Ishikawa (cell line): ENCODE measurements at regions not wholly inside any gene's neighbourhood (a gene's known extent, or its start where the extent isn't known, plus 50 kb on each side); places are given as distances from the start of the nearest gene placed in this dataset.
A peak's percentile ranks its signal among the peaks of the same experiment; 100 is the strongest.

Experiments used
- CEBPB ChIP-seq: IDR thresholded peaks from 2 replicates; pipeline ENCODE4 v1.6.1; 2012
- CREB1 ChIP-seq: IDR thresholded peaks from 2 replicates; pipeline ENCODE4 v1.6.1; 2012; ENCODE audit warnings: low read depth
- EGR1 ChIP-seq: IDR thresholded peaks from 2 replicates; pipeline ENCODE4 v1.6.1; 2012
- EP300 ChIP-seq: IDR thresholded peaks from 2 replicates; pipeline ENCODE4 v1.6.1; 2012; ENCODE audit warnings: borderline replicate concordance
- FOXM1 ChIP-seq: IDR thresholded peaks from 2 replicates; pipeline ENCODE4 v1.6.1; 2012; ENCODE audit warnings: low read depth, borderline replicate concordance
- MAX ChIP-seq: IDR thresholded peaks from 2 replicates; pipeline ENCODE4 v1.6.1; 2012
- NFIC ChIP-seq: IDR thresholded peaks from 2 replicates; pipeline ENCODE4 v1.6.1; 2012
- RAD21 ChIP-seq: IDR thresholded peaks from 2 replicates; pipeline ENCODE4 v1.6.1; 2012; ENCODE audit warnings: low read depth
- REST ChIP-seq: IDR thresholded peaks from 2 replicates; pipeline ENCODE4 v1.6.1; 2012; ENCODE audit warnings: low read depth, mild to moderate bottlenecking
- TAF1 ChIP-seq: IDR thresholded peaks from 2 replicates; pipeline ENCODE4 v1.6.1; 2012; ENCODE audit warnings: low read depth, mild to moderate bottlenecking
- TCF12 ChIP-seq: IDR thresholded peaks from 2 replicates; pipeline ENCODE4 v1.6.1; 2012; ENCODE audit warnings: low read depth
- TEAD4 ChIP-seq: IDR thresholded peaks from 2 replicates; pipeline ENCODE4 v1.6.1; 2012
- USF1 ChIP-seq: IDR thresholded peaks from 2 replicates; pipeline ENCODE4 v1.6.1; 2012
- YY1 ChIP-seq: IDR thresholded peaks from 2 replicates; pipeline ENCODE4 v1.6.1; 2012; ENCODE audit warnings: low read depth
- ZBTB7A ChIP-seq: IDR thresholded peaks from 2 replicates; pipeline ENCODE4 v1.6.1; 2012; ENCODE audit warnings: low read depth

- no peak for TF ChIP-seq FOXM1
These were observed 527.6 kb upstream of the ZEB2 start for GRCh38 chr2:145047554-145047953.

- TF ChIP-seq TAF1 = no peak
- TF ChIP-seq REST = no peak
- no peak for TF ChIP-seq RAD21
These were observed 524.6 kb upstream of the ZEB2 start for GRCh38 chr2:145044491-145044890.

GRCh38 chr2:145043399-145043834 lies 523.5 kb upstream of the ZEB2 start:
- TF ChIP-seq REST = no peak
- no peak for TF ChIP-seq YY1
- 0 out of 2 replicates have a peak, but pooled peaks have one; percentile 4 for TF ChIP-seq RAD21
- no peak for TF ChIP-seq FOXM1
- no peak for TF ChIP-seq NFIC

- TF ChIP-seq TCF12 (no peak), ZBTB7A (no peak), YY1 (no peak), CREB1 (no peak), CEBPB (no peak), EP300 (no peak), TEAD4 (no peak), RAD21 (no peak), USF1 (no peak), MAX (no peak), REST (no peak), TAF1 (no peak)
These were observed 521.8 kb upstream of the ZEB2 start for GRCh38 chr2:145041706-145042105.

GRCh38 chr2:145040433-145040832 lies 520.5 kb upstream of the ZEB2 start:
- no peak for TF ChIP-seq YY1
- TF ChIP-seq TAF1 = no peak
- TF ChIP-seq EP300 = no peak
- no peak for TF ChIP-seq USF1
- no peak for TF ChIP-seq CREB1
- no peak for TF ChIP-seq REST
- no peak for TF ChIP-seq EGR1
- TF ChIP-seq TCF12 = no peak
- no peak for TF ChIP-seq FOXM1
- no peak for TF ChIP-seq TEAD4
